ENCODE measurements at regions not wholly inside any gene's neighbourhood (a gene's known extent, or its start where the extent isn't known, plus 50 kb on each side); places are given as distances from the start of the nearest gene placed in this dataset.

- TF ChIP-seq CEBPB (IDR thresholded peaks at IDR 0.05) = no peak
- TF ChIP-seq, protein P1, sequence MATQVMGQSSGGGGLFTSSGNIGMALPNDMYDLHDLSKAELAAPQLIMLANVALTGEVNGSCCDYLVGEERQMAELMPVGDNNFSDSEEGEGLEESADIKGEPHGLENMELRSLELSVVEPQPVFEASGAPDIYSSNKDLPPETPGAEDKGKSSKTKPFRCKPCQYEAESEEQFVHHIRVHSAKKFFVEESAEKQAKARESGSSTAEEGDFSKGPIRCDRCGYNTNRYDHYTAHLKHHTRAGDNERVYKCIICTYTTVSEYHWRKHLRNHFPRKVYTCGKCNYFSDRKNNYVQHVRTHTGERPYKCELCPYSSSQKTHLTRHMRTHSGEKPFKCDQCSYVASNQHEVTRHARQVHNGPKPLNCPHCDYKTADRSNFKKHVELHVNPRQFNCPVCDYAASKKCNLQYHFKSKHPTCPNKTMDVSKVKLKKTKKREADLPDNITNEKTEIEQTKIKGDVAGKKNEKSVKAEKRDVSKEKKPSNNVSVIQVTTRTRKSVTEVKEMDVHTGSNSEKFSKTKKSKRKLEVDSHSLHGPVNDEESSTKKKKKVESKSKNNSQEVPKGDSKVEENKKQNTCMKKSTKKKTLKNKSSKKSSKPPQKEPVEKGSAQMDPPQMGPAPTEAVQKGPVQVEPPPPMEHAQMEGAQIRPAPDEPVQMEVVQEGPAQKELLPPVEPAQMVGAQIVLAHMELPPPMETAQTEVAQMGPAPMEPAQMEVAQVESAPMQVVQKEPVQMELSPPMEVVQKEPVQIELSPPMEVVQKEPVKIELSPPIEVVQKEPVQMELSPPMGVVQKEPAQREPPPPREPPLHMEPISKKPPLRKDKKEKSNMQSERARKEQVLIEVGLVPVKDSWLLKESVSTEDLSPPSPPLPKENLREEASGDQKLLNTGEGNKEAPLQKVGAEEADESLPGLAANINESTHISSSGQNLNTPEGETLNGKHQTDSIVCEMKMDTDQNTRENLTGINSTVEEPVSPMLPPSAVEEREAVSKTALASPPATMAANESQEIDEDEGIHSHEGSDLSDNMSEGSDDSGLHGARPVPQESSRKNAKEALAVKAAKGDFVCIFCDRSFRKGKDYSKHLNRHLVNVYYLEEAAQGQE (IDR thresholded peaks at IDR 0.05; ENCODE audit: low read depth) = no peak
- TF ChIP-seq, protein P2, sequence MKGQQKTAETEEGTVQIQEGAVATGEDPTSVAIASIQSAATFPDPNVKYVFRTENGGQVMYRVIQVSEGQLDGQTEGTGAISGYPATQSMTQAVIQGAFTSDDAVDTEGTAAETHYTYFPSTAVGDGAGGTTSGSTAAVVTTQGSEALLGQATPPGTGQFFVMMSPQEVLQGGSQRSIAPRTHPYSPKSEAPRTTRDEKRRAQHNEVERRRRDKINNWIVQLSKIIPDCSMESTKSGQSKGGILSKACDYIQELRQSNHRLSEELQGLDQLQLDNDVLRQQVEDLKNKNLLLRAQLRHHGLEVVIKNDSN (IDR thresholded peaks at IDR 0.05) = no peak
- TF ChIP-seq EP300 (IDR thresholded peaks at IDR 0.05; ENCODE audit: borderline replicate concordance) = no peak
- no peak for TF ChIP-seq RAD21 (IDR thresholded peaks at IDR 0.05; ENCODE audit: low read depth)
- TF ChIP-seq TCF12 (IDR thresholded peaks at IDR 0.05; ENCODE audit: low read depth) = no peak
- no peak for TF ChIP-seq TEAD4 (IDR thresholded peaks at IDR 0.05)
- no peak for TF ChIP-seq TAF1 (IDR thresholded peaks at IDR 0.05; ENCODE audit: low read depth)
- TF ChIP-seq FOXM1 (IDR thresholded peaks at IDR 0.05; ENCODE audit: borderline replicate concordance, low read depth) = no peak
- TF ChIP-seq NFIC (IDR thresholded peaks at IDR 0.05) = no peak
- no peak for TF ChIP-seq CREB1 (IDR thresholded peaks at IDR 0.05; ENCODE audit: low read depth)
These were observed 225.1 kb upstream of the RASA1 start for GRCh38 chr5:87042554-87042953.

DNA sequence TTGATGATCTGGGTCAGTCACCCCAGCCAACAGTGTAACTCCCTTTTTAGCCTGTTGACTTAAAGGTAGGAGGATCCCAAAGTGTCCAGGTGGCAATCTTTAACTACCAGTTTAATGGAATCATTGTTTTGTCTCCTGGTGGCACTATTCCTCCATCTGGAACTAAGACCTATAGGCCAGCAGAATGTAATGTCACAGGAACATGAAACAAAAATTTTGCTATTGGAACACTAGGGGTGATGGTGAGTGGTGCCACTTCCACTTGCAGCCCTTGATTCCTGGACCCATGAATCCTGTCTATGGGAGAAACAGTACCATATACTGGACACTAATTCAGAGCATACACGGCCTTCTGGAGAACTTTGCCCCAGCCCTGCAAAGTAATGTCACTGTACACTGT lies 219.5 kb upstream of the RASA1 start:
- TF ChIP-seq, protein P2 (IDR thresholded peaks at IDR 0.05) = no peak
- no peak for TF ChIP-seq EGR1 (IDR thresholded peaks at IDR 0.05)
- no peak for TF ChIP-seq FOXM1 (IDR thresholded peaks at IDR 0.05; ENCODE audit: borderline replicate concordance, low read depth)
- peak; percentile 36 for TF ChIP-seq RAD21 (IDR thresholded peaks at IDR 0.05; ENCODE audit: low read depth)

DNA sequence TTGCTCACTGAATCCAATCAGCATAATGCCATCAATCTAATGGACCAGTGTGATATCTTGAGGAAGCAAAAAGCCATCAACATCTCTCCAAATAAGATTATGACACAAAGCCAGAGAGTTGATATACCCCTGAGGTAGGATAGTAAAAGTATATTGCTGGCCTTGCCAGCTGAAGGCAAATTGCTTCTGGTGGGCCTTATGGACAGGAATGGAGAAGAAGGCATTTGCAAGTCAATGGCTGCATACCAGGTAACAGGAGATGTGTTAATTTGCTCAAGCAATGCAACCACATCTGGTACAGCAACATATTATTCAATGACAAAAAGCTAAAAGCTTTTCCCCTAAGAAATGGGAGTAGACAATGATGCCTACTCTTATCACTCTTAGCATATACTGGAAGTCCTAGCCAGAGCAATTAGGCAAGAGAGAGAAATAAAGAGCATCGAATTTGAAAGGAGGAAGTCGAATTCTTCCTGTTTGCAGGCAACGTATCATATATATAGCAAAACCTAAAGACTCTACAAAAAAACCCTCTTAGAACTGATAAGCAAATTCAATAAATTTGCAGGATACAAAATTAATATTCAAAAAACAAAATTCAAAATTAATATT lies 216.1 kb upstream of the RASA1 start:
- no peak for TF ChIP-seq EP300 (IDR thresholded peaks at IDR 0.05; ENCODE audit: borderline replicate concordance)
- TF ChIP-seq RAD21 (IDR thresholded peaks at IDR 0.05; ENCODE audit: low read depth) = no peak
- TF ChIP-seq, protein P2 (IDR thresholded peaks at IDR 0.05) = no peak
- TF ChIP-seq CEBPB (IDR thresholded peaks at IDR 0.05) = no peak
- TF ChIP-seq TCF12 (IDR thresholded peaks at IDR 0.05; ENCODE audit: low read depth) = no peak
- TF ChIP-seq YY1 (IDR thresholded peaks at IDR 0.05; ENCODE audit: low read depth) = no peak
- TF ChIP-seq FOXM1 (IDR thresholded peaks at IDR 0.05; ENCODE audit: borderline replicate concordance, low read depth) = no peak
- TF ChIP-seq, protein P3, sequence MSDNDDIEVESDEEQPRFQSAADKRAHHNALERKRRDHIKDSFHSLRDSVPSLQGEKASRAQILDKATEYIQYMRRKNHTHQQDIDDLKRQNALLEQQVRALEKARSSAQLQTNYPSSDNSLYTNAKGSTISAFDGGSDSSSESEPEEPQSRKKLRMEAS (IDR thresholded peaks at IDR 0.05) = no peak
- TF ChIP-seq ZBTB7A (IDR thresholded peaks at IDR 0.05; ENCODE audit: low read depth) = no peak
- no peak for TF ChIP-seq TEAD4 (IDR thresholded peaks at IDR 0.05)
- TF ChIP-seq TAF1 (IDR thresholded peaks at IDR 0.05; ENCODE audit: low read depth) = no peak
- no peak for TF ChIP-seq CREB1 (IDR thresholded peaks at IDR 0.05; ENCODE audit: low read depth)
- no peak for TF ChIP-seq NFIC (IDR thresholded peaks at IDR 0.05)

DNA sequence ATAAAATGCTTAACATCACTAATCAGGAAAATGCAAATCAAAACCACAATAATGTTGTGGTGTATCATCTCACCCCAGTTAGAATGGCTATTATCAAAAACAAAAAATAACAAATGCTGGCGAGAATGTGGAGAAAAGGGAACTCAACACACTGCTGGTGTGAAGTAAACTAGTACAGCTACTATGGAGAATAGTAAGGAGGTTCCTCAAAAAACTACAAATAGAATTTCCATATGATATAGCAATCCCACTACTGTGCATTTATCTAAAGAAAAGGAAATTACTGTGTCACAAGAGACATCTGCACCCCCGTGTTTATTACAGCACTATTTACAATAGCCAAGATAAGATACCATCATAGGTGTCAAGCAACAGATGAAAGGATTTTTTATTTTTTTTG lies 214.5 kb upstream of the RASA1 start:
- TF ChIP-seq TCF12 (IDR thresholded peaks at IDR 0.05; ENCODE audit: low read depth) (no peak), EP300 (IDR thresholded peaks at IDR 0.05; ENCODE audit: borderline replicate concordance) (no peak), NFIC (IDR thresholded peaks at IDR 0.05) (no peak), ZBTB7A (IDR thresholded peaks at IDR 0.05; ENCODE audit: low read depth) (no peak), FOXM1 (IDR thresholded peaks at IDR 0.05; ENCODE audit: borderline replicate concordance, low read depth) (no peak), CEBPB (IDR thresholded peaks at IDR 0.05) (no peak), CREB1 (IDR thresholded peaks at IDR 0.05; ENCODE audit: low read depth) (no peak), EGR1 (IDR thresholded peaks at IDR 0.05) (no peak), TEAD4 (IDR thresholded peaks at IDR 0.05) (no peak), YY1 (IDR thresholded peaks at IDR 0.05; ENCODE audit: low read depth) (no peak), TAF1 (IDR thresholded peaks at IDR 0.05; ENCODE audit: low read depth) (no peak)
- TF ChIP-seq, protein P2 (IDR thresholded peaks at IDR 0.05) = no peak
- TF ChIP-seq, protein P1 (IDR thresholded peaks at IDR 0.05; ENCODE audit: low read depth) = no peak

- no peak for TF ChIP-seq EGR1 (IDR thresholded peaks at IDR 0.05)
- TF ChIP-seq YY1 (IDR thresholded peaks at IDR 0.05; ENCODE audit: low read depth) = no peak
- TF ChIP-seq NFIC (IDR thresholded peaks at IDR 0.05) = no peak
- no peak for TF ChIP-seq CEBPB (IDR thresholded peaks at IDR 0.05)
- no peak for TF ChIP-seq TCF12 (IDR thresholded peaks at IDR 0.05; ENCODE audit: low read depth)
- no peak for TF ChIP-seq TAF1 (IDR thresholded peaks at IDR 0.05; ENCODE audit: low read depth)
These were observed 212.9 kb upstream of the RASA1 start for GRCh38 chr5:87054821-87055220.
